Stimulated activated CD8-positive, alpha-beta memory T cell treated with anti-CD3 and anti-CD28 coated beads, Interleukin-12 subunit alpha, Interleukin-12 subunit beta, amount 100 ng/mL, for 1 hour (primary cell): ENCODE measurements at regions not wholly inside any gene's neighbourhood (a gene's known extent, or its start where the extent isn't known, plus 50 kb on each side); places are given as distances from the start of the nearest gene placed in this dataset.
"Not testable (repeated sequence)": the region's sequence is repeated elsewhere in the genome, so short reads cannot be mapped to it uniquely, and the experiment has no call there.

Experiments
- DNase-seq: peaks from one replicate; pipeline ENCODE4 v3.0.0-alpha.2; 2020; ENCODE audit warnings: low read depth

DNA sequence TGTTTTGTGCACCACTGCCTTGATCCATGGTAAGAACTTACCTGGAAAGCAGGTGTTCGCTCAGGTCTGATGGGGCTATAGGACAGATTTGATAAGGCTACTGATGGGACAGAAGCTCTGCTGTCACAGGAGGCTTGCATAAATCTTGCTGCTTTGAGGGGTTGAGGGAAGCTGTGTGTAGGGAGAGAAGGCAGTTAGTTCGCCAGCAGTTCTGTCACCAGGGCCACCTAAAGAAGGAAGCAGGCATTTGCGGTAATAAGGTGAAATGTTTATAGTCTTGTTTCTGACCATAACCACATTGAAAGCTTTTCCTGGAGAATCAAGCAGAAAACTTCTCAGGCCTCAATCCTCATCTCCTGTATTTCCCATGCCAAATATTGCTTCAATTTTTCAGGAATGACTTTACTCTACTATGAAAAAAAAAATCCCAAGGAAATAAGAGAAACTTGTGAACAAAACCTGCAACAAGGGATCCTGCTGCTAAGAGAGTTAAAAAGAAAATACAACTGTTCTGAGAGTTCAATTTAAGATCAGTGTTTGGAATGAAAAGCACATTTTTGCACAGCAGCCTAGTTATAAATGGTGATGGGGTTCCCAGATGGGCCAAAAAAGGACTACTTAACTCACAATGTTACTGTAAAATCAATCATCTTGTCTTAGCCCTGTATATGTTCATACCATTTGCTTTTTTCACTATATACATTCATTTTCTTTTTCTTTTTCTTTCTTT, 122.0 kb upstream of the RANBP3L start:
- no peak for DNase-seq

DNA sequence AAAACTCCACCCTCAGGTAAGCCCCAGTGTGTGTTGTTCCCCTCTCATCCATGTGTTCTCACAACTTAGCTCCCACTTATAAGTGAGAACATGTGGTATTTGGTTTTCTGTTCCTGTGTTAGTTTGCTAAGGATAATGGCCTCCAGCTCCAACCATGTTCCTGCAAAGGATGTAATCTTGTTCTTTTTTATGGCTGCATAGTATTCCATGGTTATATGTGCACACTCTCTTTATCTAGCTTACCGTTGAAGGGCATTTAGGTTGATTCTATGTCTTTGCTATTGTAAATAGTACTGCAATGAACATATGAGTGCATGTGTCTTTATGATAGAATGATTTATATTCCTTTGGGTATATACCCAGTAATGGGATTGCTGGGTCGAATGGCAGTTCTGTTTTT, 124.4 kb upstream of the RANBP3L start:
- DNase-seq: not testable (repeated sequence)

DNA sequence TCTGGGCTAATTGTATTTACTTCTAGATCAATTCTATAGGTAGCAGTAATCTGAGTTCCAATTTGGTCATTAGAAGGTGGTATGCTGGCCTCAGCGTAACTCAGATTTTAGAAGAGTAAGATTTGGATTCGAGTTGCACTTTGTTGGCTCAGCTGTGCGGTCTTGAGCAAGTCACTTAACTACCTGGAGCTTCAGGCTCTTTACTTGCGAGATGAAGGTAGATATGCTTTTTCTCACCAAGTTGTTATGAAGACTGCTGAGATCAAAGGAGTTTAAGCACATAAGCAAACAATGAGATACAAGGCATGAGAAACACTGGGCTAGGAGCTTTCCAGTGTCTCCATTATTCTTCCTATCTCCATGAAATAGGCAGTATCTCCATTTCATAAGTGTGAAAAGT, 133.8 kb upstream of the RANBP3L start:
- DNase-seq: no peak

DNA sequence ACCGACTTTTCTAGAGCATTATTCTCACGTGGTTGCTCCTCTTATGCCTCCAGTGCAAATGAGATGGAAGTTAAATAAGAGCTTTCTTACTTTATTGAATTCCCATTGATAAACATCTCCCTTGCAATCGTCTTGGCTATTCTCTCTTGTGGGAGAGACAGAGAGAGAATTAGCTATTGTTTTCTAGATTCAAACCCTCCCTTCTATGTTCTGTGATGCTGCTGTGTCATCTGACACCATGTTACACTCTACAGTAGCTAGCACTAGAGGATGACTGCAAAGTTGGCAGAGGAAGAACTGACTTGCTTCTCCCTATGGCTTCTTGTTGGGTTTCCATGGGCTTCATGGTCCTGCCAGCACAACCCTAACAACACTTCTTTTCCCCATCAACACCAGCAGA, 134.6 kb upstream of the RANBP3L start:
- DNase-seq: no peak

DNA sequence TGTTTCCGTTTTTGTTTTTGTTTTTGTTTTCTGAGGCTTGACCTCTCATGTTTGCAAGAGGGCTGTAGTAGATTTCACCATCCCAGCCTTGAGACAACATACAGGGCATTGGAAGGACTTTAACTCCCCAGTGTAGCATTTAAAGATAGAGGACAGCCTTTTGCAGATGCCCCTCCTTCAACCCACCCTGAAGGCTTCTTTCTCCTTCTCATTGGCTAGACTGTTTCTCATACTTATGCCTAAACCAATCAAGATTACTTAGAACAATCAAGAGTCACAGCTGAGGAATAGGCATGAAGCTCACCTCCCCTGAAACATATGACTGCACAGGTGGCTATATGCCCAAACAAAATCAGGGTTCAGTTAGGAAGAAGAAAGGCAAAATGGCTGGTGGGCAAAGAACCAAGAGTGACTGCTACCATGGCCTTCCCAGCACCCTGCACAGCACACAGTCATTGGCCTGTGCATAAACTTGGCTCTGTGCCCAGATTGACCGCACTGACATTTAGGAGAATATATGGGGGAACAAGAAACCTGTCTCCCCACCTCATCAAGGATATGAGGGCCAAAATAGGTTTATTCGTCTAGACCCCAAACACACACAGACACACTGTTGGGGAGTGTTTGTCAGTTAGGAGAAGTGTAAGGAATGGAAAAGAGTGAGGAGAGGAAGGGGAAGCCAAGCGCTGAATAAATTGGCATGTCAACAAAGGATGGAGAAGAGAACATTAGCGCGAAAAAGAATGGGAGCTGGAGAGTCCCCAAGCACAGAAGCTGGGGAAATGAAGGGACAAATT, 137.3 kb upstream of the RANBP3L start:
- DNase-seq: no peak

DNA sequence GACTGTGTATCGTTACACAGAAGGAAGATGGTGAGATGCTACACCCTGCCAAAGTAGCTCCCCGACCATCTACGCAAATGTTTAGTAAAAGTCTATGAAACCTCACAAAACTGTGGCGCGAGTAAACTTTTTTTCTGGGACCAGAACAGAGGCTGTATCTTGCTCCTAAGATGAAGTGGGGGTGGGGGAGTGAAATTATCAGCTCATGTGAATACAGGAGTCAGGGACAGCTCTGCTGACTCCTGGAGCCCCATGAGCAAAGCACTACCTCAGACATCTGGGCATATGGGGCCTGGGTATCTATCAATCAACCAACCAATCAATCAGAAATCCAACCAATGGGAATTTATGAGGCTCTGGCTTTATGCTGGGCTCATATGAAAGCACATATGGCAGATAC, 138.6 kb upstream of the RANBP3L start:
- DNase-seq: no peak

DNA sequence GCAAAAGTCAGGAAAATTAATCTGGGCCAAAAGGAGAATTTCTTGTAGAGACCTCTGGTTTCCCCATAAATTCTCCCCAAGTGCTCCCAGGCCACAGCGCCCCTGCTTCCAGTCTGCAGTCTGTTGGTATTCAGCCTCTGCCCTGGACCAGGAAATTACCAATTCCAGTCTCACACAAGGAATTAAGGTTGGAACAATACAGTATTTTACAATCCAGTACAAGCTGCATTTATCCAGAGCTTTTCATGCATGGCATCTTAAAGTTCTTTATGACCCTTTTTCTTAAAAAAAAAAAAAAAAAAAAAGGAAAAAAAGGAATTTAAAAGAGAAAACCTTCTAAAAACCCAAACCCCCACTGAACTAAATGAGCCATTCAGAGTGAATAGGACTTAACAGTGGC, 139.6 kb upstream of the RANBP3L start:
- no peak for DNase-seq

DNA sequence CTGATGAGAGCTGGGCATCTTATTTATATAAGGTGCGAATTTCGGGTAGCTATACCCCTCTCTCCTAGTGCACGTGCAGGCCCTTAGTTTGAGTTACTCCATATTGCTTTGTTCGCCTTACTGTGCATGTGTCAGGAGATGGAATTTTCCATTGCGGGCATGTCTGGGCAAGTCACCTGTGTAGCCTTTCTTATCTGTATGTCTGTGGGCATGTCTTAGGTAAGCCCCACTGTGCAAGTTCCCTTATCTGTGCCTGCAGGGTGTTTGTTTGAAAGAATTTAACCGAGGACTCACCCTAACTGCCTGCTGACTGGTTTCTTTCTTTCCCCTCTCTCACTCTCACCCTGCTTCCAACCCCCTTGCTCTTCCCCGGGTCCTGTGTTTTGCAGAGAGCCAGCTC, 140.7 kb upstream of the RANBP3L start:
- DNase-seq: no peak

DNA sequence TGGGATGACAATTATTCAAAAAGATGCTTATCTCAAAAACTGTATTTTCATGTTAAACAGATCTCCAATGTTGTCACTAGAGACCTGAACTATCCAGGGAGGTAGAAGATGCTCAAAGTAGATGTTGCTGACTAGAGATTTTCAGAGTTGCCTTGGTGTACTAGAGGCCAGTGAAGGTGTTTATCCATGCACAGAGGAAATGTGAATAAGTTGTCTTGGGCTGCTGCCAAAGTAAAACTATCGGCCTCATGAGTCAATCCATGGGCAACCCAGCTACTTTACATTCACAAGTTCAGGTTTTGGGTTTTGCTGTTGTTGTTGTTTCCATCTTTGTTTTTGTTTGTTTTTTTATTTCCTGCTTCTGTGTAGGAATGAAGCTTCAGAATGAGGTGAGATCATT, 141.1 kb upstream of the RANBP3L start:
- DNase-seq: no peak

DNA sequence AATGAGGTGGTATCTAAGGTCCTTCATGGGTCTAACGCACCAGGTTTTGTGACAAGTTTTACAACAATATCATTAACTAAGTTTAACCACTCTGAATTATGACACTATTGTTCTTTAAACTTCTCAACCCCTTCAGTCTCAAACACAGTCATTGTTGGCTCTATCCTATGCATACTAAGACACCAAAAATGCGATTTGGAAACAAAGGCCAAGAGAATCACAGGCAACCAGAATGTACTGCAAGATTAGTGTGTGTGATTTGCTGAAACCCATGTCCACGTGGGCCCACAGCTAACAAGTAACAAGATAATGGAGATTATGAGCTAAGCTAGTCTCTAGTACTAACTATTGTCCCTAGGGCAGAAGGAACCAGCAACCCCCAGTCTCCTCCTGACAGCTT, 142.2 kb upstream of the RANBP3L start:
- no peak for DNase-seq

DNA sequence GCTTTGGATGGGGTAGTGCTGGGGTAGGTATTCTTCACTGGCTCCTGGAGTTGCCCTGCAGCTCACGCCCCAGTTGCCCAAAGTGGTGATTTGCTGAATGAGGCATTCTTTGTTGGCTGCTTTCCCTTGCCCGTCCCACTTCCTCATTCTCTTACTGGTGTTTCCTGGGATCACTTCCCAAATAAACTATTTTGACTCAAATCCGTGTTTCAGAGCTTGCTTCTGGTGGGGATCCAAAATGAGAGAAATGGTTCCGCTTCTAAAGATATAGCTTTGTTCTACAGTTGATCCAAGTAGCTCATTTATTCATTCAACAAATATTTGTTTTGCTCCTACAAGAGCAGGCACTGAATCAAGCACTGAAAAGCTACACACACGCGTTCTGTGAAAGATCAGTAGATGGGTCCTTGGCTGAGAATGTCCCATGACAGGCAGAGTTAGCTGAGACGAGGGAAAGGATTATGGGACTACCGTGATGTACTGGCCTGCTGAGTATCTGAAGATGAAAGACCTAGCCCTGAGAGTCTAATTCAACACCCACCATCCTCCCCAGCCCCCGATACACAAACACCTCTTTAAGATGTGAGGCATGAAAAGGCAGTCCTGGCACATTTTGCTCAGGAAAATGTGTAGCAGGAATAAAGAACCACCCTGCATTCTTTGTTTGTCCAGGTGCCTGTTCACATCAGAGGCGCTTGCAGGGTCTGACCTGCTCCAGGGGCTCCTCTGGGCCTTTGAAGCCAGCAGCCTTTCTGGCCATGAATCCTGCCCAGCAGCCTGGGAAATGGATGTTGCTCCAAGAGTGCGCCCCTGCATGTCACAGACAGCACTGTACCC, 143.1 kb upstream of the RANBP3L start:
- DNase-seq: no peak

DNA sequence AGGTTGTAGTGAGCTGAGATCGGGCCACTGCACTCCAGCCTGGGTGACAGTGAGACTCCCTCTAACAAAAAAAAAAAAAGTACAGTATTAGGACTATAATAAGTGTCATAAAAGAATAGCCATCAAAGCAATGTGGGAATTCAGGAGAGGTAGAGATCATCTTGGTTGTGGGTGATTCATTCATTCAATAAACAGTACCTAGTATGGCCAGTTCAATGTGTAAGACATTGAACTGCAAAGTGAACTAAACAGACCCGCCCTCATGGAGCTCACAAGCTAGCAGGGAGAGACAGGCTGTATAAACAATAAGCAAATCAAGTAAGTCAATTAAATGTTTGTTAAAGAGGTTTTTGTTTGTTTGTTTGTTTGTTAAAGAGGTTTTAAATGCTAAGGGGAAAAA, 146.1 kb upstream of the RANBP3L start:
- no peak for DNase-seq

DNA sequence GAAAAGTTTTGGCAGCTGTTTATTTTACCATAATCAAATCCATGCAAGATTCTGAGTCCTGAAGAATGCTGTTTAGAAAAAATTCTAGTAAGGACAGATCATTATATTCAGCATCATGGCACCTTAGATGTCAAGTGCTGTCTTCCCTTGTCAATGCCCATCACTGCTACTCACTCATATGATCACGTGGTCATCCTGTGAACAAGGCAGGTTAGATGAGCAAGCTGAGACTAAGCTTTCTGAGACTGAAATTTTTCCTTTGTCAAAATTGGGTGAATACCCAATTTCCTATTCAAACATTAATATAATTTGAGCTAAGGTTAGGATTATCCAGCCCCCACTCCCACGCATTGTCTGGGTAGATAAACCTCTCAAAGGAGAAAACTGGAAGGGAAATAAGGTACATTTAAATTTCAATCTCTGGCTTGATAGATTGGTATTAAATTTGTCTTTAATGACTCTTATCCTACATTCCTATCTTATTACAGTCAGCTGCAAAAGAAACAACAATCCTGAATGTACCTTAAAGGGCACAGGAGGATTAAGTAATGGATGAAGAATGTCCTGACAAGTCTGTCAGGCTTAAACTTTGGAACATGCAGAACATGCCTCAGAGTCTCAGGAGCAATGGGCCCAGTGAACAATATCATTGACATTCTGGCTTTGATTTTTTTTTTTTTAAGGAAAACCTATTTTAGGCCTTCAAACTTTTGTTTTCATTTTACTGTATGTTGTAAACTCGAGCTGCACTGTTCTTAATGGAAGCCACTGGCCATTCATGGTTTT, 148.7 kb upstream of the RANBP3L start:
- no peak for DNase-seq

DNA sequence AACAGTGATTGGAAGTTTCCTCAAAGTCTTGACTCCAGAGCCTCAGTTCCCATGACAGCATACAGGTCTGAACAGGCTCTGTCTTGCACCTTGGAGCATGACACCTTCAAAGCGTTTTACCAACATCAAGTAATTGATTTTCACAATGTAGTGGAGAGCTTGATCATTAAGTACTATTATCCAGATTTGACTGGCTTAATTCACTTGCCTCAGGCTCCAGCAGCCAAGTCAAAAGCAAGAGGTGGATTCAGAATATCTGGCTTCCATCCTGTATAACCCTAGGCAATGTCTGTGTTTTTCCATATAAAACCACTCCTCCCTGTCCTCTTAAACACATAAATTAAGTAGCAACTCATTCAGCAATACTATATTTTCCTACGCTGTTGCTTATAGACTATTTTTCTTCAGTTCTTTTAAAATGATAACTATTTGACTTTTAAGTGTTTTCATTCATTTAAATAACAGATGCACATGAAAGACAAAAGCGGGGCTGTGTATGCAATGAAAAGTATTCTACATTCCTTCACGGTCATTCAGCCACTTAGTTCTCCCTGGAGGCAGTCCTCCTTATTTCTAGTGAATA, 150.8 kb upstream of the RANBP3L start:
- DNase-seq: no peak

DNA sequence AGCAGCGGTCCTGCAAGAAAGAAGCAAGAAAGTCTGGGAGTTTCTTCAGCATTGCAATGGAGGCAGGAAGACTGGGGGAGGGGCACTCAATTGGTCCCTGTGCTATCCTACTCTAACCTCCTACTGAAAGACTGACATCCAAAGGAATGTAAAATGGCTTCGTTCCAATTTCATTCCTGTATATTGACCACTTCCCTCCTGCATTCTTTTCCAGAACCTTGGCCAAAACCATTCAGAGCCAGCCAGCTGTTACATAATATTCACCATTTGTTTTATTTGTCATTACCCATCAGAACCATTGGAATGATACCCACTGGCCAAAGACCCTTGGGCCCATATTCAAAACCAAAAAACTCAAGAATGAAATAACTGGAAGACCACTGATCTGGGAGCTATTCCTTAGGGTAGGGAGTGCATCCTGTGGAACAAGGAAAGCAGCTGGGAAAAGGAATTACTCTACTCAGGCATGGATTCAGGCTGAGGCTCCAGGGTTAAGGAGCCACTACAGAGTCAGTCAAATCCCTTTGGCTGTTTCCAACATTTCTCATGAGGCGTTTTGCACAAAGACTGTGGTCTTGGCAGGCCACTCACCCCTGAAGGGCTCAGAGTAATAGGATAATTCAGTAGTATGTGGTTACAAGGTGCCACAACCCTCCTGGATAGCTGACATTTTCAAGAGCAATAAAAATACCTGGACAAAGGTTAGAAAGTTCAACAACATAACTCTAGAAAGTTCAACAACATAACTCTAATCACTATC, 148.7 kb upstream of the SLC1A3 start:
- DNase-seq: no peak

DNA sequence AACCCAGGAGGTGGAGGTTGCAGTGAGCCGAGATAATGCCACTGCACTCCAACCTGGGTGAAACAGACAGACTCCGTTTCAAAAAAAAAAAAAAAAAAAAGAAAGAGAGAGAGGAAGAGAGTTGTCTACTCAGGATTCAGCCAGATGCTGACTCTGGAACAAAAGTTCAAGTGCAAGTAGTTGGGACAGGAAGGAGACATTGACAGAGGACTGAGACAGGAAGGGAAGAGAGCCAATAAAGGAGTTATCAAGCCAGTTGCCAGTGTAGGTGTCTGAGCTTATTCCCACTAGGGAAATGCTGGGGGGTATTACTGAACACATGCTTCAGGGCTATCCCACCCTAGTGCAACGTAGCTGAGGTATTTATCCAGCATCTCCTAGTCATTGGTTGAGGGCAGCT, 147.7 kb upstream of the SLC1A3 start:
- DNase-seq: no peak

DNA sequence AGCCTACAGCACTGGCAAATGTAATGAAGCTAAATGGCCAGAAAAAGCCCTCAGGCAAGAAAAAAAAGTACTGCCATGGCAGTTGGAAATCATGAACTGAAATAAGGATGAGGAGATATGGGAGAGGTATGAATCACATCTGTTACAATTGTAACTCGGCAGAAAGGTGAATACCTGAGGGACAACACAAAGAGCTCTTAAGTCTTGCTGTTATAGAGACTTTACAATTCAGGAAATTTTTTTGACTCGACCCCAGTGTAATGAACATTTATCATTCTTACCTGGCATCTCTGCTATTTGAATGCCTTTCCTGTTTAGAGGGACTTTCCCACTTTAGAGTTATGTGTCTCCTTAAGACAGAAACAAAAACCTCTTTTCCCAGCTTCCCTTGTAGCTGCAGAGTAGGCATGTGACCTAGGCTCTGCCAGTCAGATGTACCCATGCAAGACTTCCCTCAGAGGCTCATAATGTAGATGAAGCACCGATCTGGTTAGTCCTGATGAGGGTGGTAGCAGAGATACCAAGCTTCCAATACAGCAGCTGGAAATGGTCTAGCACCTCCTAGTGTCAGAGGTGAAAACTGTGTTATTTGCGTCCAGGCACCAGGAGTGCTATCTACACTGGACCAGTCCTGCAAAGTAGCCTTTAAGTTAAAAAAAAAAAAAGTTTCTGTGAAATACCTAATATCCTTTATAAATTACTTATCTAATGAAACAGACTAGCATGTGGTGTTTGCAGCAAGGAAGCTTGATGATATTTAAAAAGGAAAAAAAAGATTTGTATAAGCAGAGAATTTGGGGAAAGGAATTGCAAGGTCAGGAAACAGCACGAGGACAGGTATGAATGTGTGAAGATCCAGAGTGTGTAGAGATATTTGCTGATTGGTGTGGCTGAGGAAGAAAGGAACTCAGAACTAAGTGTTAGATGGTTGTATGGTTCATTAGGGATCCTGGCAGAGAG, 146.9 kb upstream of the SLC1A3 start:
- DNase-seq: no peak

DNA sequence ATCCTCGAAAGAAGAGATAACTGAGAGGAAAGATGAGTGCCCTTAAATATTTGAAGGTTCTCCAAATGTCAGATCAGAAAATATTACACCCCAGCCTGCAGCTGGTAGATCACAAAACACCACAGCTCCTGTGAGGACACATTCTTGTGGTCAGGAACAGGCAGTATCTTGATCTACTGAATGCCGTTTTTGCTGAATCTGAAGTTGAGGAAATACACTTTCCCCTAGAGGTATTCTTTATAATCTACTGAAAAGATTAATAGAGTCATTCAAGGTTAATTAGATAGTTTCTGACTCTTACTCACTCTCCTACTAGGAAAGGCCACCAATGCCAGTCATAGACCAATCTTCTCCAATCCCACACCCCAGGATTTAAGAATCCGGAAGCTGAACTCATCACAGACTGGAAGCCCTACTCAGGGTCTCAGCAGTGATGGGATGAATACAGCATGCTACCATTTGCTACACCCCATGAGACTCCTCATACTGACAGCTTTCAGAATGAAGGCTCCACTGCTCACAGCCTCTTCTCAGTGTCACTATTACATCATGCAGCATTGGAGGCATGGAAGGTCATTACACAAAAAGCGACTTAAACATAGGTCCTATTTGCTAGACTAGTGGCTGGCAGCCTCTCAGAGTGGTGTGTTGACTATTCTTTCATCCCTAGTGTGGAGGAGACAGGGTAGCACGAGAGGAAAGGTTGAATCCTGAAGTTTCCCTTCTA, 143.9 kb upstream of the SLC1A3 start:
- DNase-seq: no peak

DNA sequence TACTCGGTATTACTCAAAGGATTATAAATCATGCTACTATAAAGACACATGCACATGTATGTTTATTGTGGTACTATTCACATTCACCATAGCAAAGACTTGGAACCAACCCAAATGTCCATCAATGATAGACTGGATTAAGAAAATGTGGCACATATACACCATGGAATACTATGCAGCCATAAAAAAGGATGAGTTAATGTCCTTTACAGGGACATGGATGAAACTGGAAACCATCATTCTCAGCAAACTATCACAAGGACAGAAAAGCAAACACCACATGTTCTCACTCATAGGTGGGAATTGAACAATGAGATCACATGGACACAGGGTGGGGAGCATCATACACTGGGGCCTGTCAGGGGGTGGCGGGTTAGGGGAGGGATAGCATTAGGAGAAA, 130.5 kb upstream of the SLC1A3 start:
- DNase-seq: not testable (repeated sequence)
